Coronary artery (tissue), 2 donors: ENCODE measurements at regions not wholly inside any gene's neighbourhood (a gene's known extent, or its start where the extent isn't known, plus 50 kb on each side); places are given as distances from the start of the nearest gene placed in this dataset.

Experiments used
- DNase-seq: peaks from one replicate; pipeline ENCODE4 v3.0.0-alpha.2; 2017; ENCODE audit warnings: low spot score
- H3K27ac ChIP-seq, 2 donors: fragments of 200-600 bp; sonication (generic); one replicate each; pipeline ENCODE4 v1.5.1; 2016 to 2019
- H3K4me3 ChIP-seq: fragments of 200-600 bp; sonication (generic); 2 replicates; pipeline ENCODE4 v1.5.1; 2016; ENCODE audit warnings: mild to moderate bottlenecking, moderate library complexity
- TF ChIP-seq, protein P1 (sequence below): fragments of 200-600 bp; sonication (generic); IDR thresholded peaks from one replicate; pipeline ENCODE4 v1.5.1; 2019; ENCODE audit warnings: antibody characterized with exemption

DNA sequence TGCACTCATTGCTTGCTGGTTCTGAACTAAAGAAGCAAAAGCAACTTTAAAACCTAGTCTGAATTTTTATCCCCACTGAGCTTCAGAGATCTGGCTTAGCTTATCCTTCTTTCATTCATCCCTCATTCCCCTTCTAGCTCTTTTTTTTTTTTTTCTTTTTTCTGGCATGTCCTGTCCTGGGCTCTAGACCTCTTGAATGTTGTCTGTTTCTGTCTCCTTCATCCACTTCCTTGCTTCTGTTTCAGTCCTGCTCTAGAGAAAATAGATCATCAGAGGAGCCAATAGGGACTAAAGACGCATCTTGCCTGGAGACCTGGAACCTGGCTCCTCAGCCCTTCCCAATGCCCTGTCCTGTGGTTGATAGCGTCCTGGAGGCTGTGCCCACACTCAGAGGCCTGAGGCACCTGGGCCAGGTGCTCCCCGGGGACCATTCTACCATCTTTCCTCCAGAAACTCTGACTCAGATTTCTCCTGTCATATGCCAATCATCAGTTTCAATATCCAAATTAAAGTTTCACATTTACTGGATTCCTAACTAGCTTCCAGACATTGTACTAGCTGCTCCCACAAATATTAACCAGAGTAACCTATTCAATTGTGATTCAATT lies 115.7 kb upstream of the GATB start:
- H3K4me3 ChIP-seq, result no peak overlapping the region
- H3K27ac ChIP-seq, result no peak overlapping the region
- TF ChIP-seq, protein P1, sequence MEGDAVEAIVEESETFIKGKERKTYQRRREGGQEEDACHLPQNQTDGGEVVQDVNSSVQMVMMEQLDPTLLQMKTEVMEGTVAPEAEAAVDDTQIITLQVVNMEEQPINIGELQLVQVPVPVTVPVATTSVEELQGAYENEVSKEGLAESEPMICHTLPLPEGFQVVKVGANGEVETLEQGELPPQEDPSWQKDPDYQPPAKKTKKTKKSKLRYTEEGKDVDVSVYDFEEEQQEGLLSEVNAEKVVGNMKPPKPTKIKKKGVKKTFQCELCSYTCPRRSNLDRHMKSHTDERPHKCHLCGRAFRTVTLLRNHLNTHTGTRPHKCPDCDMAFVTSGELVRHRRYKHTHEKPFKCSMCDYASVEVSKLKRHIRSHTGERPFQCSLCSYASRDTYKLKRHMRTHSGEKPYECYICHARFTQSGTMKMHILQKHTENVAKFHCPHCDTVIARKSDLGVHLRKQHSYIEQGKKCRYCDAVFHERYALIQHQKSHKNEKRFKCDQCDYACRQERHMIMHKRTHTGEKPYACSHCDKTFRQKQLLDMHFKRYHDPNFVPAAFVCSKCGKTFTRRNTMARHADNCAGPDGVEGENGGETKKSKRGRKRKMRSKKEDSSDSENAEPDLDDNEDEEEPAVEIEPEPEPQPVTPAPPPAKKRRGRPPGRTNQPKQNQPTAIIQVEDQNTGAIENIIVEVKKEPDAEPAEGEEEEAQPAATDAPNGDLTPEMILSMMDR, result no peak
- no peak for DNase-seq

DNA sequence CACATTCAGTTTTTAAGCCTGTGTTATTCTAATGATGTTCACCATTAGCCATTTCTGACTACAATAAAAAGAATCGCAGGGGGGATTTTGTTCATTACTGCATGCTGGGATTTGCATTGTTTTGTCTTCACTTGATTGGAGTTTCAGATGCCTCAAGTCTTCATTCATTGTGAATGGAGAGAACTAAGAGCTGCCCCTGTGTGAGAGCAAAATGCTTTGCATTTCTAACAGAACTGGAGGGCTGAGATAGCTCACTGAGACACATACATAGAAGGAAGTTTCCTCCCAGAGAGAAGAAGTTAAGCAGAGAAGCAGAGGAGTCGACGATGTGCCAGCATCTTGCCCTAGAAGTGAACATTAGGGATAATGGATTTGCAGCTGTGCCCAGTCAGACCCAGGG lies 113.5 kb upstream of the GATB start:
- TF ChIP-seq, protein P1, result no peak
- Histone ChIP-seq H3K27ac (no peak overlapping the region), H3K4me3 (no peak overlapping the region)
- DNase-seq, result no peak

DNA sequence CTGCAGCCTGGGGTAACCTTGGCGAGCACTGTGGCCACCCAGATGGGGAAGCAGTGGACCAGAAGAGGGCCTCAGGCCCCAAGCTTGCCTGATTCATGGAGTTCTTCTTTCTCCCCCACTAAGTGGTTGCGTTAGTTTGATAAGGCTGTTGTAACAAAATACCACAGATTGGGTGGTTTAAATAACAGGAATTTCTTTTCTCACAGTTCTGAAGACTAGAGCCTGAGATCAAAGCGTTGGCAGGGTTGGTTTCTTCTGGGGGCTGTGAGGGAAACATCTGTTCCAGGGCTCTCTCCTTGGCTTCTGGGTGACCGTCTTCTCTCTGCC lies 105.7 kb upstream of the GATB start:
- DNase-seq, result no peak
- no peak overlapping the region for H3K27ac ChIP-seq

DNA sequence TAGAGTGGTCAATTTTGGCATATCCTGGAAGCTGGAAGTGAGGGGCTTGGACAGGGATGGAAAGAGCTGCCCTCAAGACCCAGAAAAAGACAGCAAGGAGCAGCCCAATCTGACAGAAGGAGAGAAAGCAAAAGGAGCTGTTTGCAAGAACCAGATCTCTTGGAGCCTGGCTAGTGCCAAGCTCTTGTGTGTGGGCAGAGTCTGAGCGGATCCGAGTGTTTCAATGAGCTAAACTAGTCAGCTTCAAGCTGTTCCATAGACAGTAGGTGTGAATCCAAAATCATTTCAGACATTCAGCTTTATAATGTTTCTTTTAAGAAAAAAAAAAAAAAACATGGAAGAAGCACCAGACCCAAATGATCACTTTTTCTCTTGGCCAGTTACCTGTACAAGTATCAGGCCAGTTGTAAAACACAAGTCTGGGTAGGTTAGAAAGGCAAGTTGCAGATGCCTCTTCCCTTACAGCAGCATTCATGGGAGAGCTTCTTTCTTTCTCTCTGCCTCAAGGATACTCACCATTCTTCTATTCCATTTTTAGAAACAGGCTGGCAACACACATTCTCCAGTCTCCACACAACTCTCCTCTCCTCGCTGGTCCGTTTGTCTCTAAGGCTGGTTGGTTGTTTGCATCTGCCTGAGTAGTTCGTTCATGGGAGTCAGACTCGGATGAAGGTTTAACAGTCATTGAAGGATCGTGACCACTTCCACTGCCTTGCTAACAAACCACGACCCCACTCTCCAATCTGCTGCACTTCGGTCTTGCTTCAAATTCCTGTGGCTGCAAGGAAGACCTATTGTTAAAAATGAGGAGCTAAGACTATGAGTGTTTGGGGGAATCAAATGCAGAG lies 105.2 kb upstream of the GATB start:
- TF ChIP-seq, protein P1, result no peak
- no peak overlapping the region for H3K27ac ChIP-seq
- no peak overlapping the region for H3K4me3 ChIP-seq
- DNase-seq, result no peak

More for the DNA sequence above, 105.7 kb upstream of the GATB start:
- TF ChIP-seq, protein P1, result no peak
- H3K4me3 ChIP-seq, result no peak overlapping the region

- H3K4me3 ChIP-seq, result no peak overlapping the region
- H3K27ac ChIP-seq, result no peak overlapping the region
- TF ChIP-seq, protein P1, result no peak
- DNase-seq, result no peak
Observed at GRCh38 chr4:151865312-151865711, 104.5 kb upstream of the GATB start.

DNA sequence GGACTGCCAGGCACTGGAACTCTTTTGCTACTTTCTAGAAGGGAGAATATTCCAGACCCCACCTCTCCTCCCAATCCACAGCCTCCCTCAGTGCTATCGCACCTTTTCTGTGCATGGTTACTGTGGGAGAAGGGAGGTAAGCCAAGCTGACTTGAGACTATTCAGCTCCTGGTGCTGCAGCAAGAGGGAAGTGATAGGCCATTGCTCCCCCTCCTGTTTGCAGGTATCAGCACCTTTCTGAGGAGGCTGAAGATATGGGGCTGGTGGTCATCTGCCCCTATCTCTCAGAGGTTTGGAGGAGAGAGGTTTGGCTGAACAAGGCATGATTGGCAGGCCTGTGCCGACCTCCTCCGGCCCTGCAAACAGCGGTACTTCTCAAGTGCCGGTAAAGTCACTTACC lies 103.3 kb upstream of the GATB start:
- no peak overlapping the region for H3K27ac ChIP-seq
- DNase-seq, result no peak
- TF ChIP-seq, protein P1, result no peak
- H3K4me3 ChIP-seq, result no peak overlapping the region

- no peak overlapping the region for H3K27ac ChIP-seq
- TF ChIP-seq, protein P1, result no peak
- DNase-seq, result no peak
- no peak overlapping the region for H3K4me3 ChIP-seq
Observed at GRCh38 chr4:151862766-151863165, 102.0 kb upstream of the GATB start.
